ENCODE measurements at regions not wholly inside any gene's neighbourhood (a gene's known extent, or its start where the extent isn't known, plus 50 kb on each side); places are given as distances from the start of the nearest gene placed in this dataset.

GRCh38 chr5:57858905-57859304 is 376.3 kb upstream of the ACTBL2 start:
- DNase-seq (no peak), ATAC-seq (no peak)
- H3K27me3 ChIP-seq (ENCODE audit: control insufficient read depth in 2 of 2, insufficient read depth in 2 of 2, low read length in 2 of 2), result no peaks in the 10 kb centered on the region
- H3K27ac ChIP-seq (ENCODE audit: low read depth, low read length), result no peak overlapping the region
- no peaks in the 10 kb centered on the region for H3K36me3 Mint-ChIP-seq
- ChIA-PET CTCF (no interaction called here), POLR2A (no interaction called here)
- H3K9me3 ChIP-seq (ENCODE audit: control insufficient read depth in 2 of 3, low read length in 3 of 3), result no peaks in the 10 kb centered on the region
- no peak overlapping the region for H3K4me3 Mint-ChIP-seq
- intact Hi-C loops (cut with micrococcal nuclease), result no loop called here
- peaks cover 0 to 7% (median 0%) of the 10 kb centered on the region in 5 donors for H3K27me3 Mint-ChIP-seq
- no peak overlapping the region for H3K27ac Mint-ChIP-seq
- no peaks in the 10 kb centered on the region for H3K4me1 Mint-ChIP-seq
- no peak overlapping the region for H3K4me3 ChIP-seq (ENCODE audit: low read length)
- H3K9me3 Mint-ChIP-seq, result peaks cover 0 to 2% (median 0%) of the 10 kb centered on the region in 11 donors
- H3K4me1 ChIP-seq (ENCODE audit: control insufficient read depth in 2 of 2, insufficient read depth in 2 of 2, low read length in 2 of 2), result no peaks in the 10 kb centered on the region
- no peaks in the 10 kb centered on the region for H3K36me3 ChIP-seq (ENCODE audit: control insufficient read depth in 2 of 3, insufficient read depth in 3 of 3, low read length in 3 of 3)

GRCh38 chr5:57857696-57858095 is 375.1 kb upstream of the ACTBL2 start:
- POLR2A ChIA-PET, result no interaction called here
- H3K4me1 Mint-ChIP-seq, result no peaks in the 10 kb centered on the region
- H3K27ac ChIP-seq (ENCODE audit: low read depth, low read length), result no peak overlapping the region

GRCh38 chr5:57855831-57856230 is 373.2 kb upstream of the ACTBL2 start:
- ChIA-PET POLR2A (no interaction called here), CTCF (interaction anchor here (0.7 kb wide), 1 partner anchor 8 kb away, joined by 3 read pairs; no protein-coding TSS in a partner anchor)
- H3K4me1 ChIP-seq (ENCODE audit: control insufficient read depth in 2 of 2, insufficient read depth in 2 of 2, low read length in 2 of 2), result no peaks in the 10 kb centered on the region
- H3K27ac Mint-ChIP-seq, result no peak overlapping the region
- no peaks in the 10 kb centered on the region for H3K4me1 Mint-ChIP-seq
- H3K4me3 Mint-ChIP-seq, result no peak overlapping the region
- no peak overlapping the region for H3K27ac ChIP-seq (ENCODE audit: low read depth, low read length)
- H3K27me3 ChIP-seq (ENCODE audit: control insufficient read depth in 2 of 2, insufficient read depth in 2 of 2, low read length in 2 of 2), result no peaks in the 10 kb centered on the region
- DNase-seq, result no peak
- H3K4me3 ChIP-seq (ENCODE audit: low read length), result no peak overlapping the region
- no peaks in the 10 kb centered on the region for H3K9me3 ChIP-seq (ENCODE audit: control insufficient read depth in 2 of 3, low read length in 3 of 3)
- peaks cover 0 to 7% (median 0%) of the 10 kb centered on the region in 5 donors for H3K27me3 Mint-ChIP-seq
- H3K36me3 ChIP-seq (ENCODE audit: control insufficient read depth in 2 of 3, insufficient read depth in 3 of 3, low read length in 3 of 3), result no peaks in the 10 kb centered on the region
- ATAC-seq, result no peak
- no peaks in the 10 kb centered on the region for H3K36me3 Mint-ChIP-seq
- intact Hi-C loops (cut with micrococcal nuclease), result no loop called here
- no peaks in the 10 kb centered on the region for H3K9me3 Mint-ChIP-seq

More at GRCh38 chr5:57857696-57858095, 375.1 kb upstream of the ACTBL2 start:
- no peaks in the 10 kb centered on the region for H3K4me1 ChIP-seq (ENCODE audit: control insufficient read depth in 2 of 2, insufficient read depth in 2 of 2, low read length in 2 of 2)
- no peaks in the 10 kb centered on the region for H3K27me3 ChIP-seq (ENCODE audit: control insufficient read depth in 2 of 2, insufficient read depth in 2 of 2, low read length in 2 of 2)
- no peak overlapping the region for H3K4me3 ChIP-seq (ENCODE audit: low read length)
- DNase-seq, result no peak
- CTCF ChIA-PET, result no interaction called here
- intact Hi-C loops (cut with micrococcal nuclease), result no loop called here
- Mint-ChIP-seq H3K27me3 (peaks cover 0 to 7% (median 0%) of the 10 kb centered on the region in 5 donors), H3K9me3 (peaks cover 0 to 2% (median 0%) of the 10 kb centered on the region in 11 donors), H3K27ac (no peak overlapping the region), H3K36me3 (no peaks in the 10 kb centered on the region), H3K4me3 (no peak overlapping the region)
- H3K9me3 ChIP-seq (ENCODE audit: control insufficient read depth in 2 of 3, low read length in 3 of 3), result no peaks in the 10 kb centered on the region
- no peaks in the 10 kb centered on the region for H3K36me3 ChIP-seq (ENCODE audit: control insufficient read depth in 2 of 3, insufficient read depth in 3 of 3, low read length in 3 of 3)
- no peak for ATAC-seq

- DNase-seq (no peak), ATAC-seq (no peak)
- ChIA-PET POLR2A (no interaction called here), CTCF (no interaction called here)
- H3K36me3 Mint-ChIP-seq, result no peaks in the 10 kb centered on the region
- no peak overlapping the region for H3K27ac ChIP-seq (ENCODE audit: low read depth, low read length)
- H3K4me3 Mint-ChIP-seq, result no peak overlapping the region
- intact Hi-C loops (cut with micrococcal nuclease), result no loop called here
- H3K27me3 ChIP-seq (ENCODE audit: control insufficient read depth in 2 of 2, insufficient read depth in 2 of 2, low read length in 2 of 2), result no peaks in the 10 kb centered on the region
- no peaks in the 10 kb centered on the region for H3K4me1 ChIP-seq (ENCODE audit: control insufficient read depth in 2 of 2, insufficient read depth in 2 of 2, low read length in 2 of 2)
- H3K4me1 Mint-ChIP-seq, result no peaks in the 10 kb centered on the region
- H3K36me3 ChIP-seq (ENCODE audit: control insufficient read depth in 2 of 3, insufficient read depth in 3 of 3, low read length in 3 of 3), result no peaks in the 10 kb centered on the region
- no peaks in the 10 kb centered on the region for H3K9me3 ChIP-seq (ENCODE audit: control insufficient read depth in 2 of 3, low read length in 3 of 3)
- no peak overlapping the region for H3K27ac Mint-ChIP-seq
- no peaks in the 10 kb centered on the region for H3K9me3 Mint-ChIP-seq
- peaks cover 0 to 7% (median 0%) of the 10 kb centered on the region in 5 donors for H3K27me3 Mint-ChIP-seq
- no peak overlapping the region for H3K4me3 ChIP-seq (ENCODE audit: low read length)
Observed at GRCh38 chr5:57853929-57854697, 371.5 kb upstream of the ACTBL2 start.

- Histone ChIP-seq H3K4me1 (ENCODE audit: control insufficient read depth in 2 of 2, insufficient read depth in 2 of 2, low read length in 2 of 2) (no peaks in the 10 kb centered on the region), H3K27me3 (ENCODE audit: control insufficient read depth in 2 of 2, insufficient read depth in 2 of 2, low read length in 2 of 2) (no peaks in the 10 kb centered on the region), H3K36me3 (ENCODE audit: control insufficient read depth in 2 of 3, insufficient read depth in 3 of 3, low read length in 3 of 3) (no peaks in the 10 kb centered on the region), H3K9me3 (ENCODE audit: control insufficient read depth in 2 of 3, low read length in 3 of 3) (no peaks in the 10 kb centered on the region), H3K27ac (ENCODE audit: low read depth, low read length) (no peak overlapping the region), H3K4me3 (ENCODE audit: low read length) (no peak overlapping the region)
- H3K27ac Mint-ChIP-seq, result no peak overlapping the region
- ChIA-PET POLR2A (no interaction called here), CTCF (no interaction called here)
- peaks cover 0 to 7% (median 5%) of the 10 kb centered on the region in 5 donors for H3K27me3 Mint-ChIP-seq
- no peak for ATAC-seq
- no peak for DNase-seq
- no peaks in the 10 kb centered on the region for H3K4me1 Mint-ChIP-seq
- intact Hi-C loops (cut with micrococcal nuclease), result no loop called here
- H3K4me3 Mint-ChIP-seq, result no peak overlapping the region
- peaks cover 0 to 1% (median 0%) of the 10 kb centered on the region in 11 donors for H3K9me3 Mint-ChIP-seq
- H3K36me3 Mint-ChIP-seq, result no peaks in the 10 kb centered on the region
Observed at GRCh38 chr5:57850109-57850508, 367.5 kb upstream of the ACTBL2 start.

- H3K27ac ChIP-seq (ENCODE audit: low read depth, low read length), result no peak overlapping the region
- Mint-ChIP-seq H3K27ac (no peak overlapping the region), H3K4me3 (no peak overlapping the region), H3K27me3 (peaks cover 5 to 34% (median 10%) of the 10 kb centered on the region in 5 donors), H3K36me3 (no peaks in the 10 kb centered on the region), H3K4me1 (no peaks in the 10 kb centered on the region), H3K9me3 (peaks cover 0 to 2% (median 0%) of the 10 kb centered on the region in 11 donors)
- H3K36me3 ChIP-seq (ENCODE audit: control insufficient read depth in 2 of 3, insufficient read depth in 3 of 3, low read length in 3 of 3), result no peaks in the 10 kb centered on the region
- POLR2A ChIA-PET, result no interaction called here
- intact Hi-C loops (cut with micrococcal nuclease), result no loop called here
- no peaks in the 10 kb centered on the region for H3K27me3 ChIP-seq (ENCODE audit: control insufficient read depth in 2 of 2, insufficient read depth in 2 of 2, low read length in 2 of 2)
- ATAC-seq, result no peak
- no peaks in the 10 kb centered on the region for H3K4me1 ChIP-seq (ENCODE audit: control insufficient read depth in 2 of 2, insufficient read depth in 2 of 2, low read length in 2 of 2)
- DNase-seq, result no peak
- H3K9me3 ChIP-seq (ENCODE audit: control insufficient read depth in 2 of 3, low read length in 3 of 3), result no peaks in the 10 kb centered on the region
- CTCF ChIA-PET, result no interaction called here
- H3K4me3 ChIP-seq (ENCODE audit: low read length), result no peak overlapping the region
Observed at GRCh38 chr5:57845025-57845424, 362.4 kb upstream of the ACTBL2 start.

- ChIA-PET POLR2A (no interaction called here), CTCF (no interaction called here)
- H3K27ac Mint-ChIP-seq, result no peak overlapping the region
- H3K36me3 ChIP-seq (ENCODE audit: control insufficient read depth in 2 of 3, insufficient read depth in 3 of 3, low read length in 3 of 3), result no peaks in the 10 kb centered on the region
- DNase-seq, result no peak
- no peaks in the 10 kb centered on the region for H3K36me3 Mint-ChIP-seq
- ATAC-seq, result no peak
- no peak overlapping the region for H3K27ac ChIP-seq (ENCODE audit: low read depth, low read length)
- no peaks in the 10 kb centered on the region for H3K4me1 Mint-ChIP-seq
- peaks cover 8 to 34% (median 14%) of the 10 kb centered on the region in 5 donors for H3K27me3 Mint-ChIP-seq
- no peak overlapping the region for H3K4me3 Mint-ChIP-seq
- H3K4me3 ChIP-seq (ENCODE audit: low read length), result no peak overlapping the region
- no peaks in the 10 kb centered on the region for H3K9me3 ChIP-seq (ENCODE audit: control insufficient read depth in 2 of 3, low read length in 3 of 3)
- peaks cover 0 to 2% (median 0%) of the 10 kb centered on the region in 11 donors for H3K9me3 Mint-ChIP-seq
- intact Hi-C loops (cut with micrococcal nuclease), result no loop called here
- H3K27me3 ChIP-seq (ENCODE audit: control insufficient read depth in 2 of 2, insufficient read depth in 2 of 2, low read length in 2 of 2), result no peaks in the 10 kb centered on the region
- H3K4me1 ChIP-seq (ENCODE audit: control insufficient read depth in 2 of 2, insufficient read depth in 2 of 2, low read length in 2 of 2), result no peaks in the 10 kb centered on the region
Observed at GRCh38 chr5:57844410-57844809, 361.8 kb upstream of the ACTBL2 start.

Measured in naive thymus-derived CD4-positive, alpha-beta T cell (primary cell).